Smooth muscle cell (in vitro differentiated cells): ENCODE measurements at regions not wholly inside any gene's neighbourhood (a gene's known extent, or its start where the extent isn't known, plus 50 kb on each side); places are given as distances from the start of the nearest gene placed in this dataset.

Experiments
- DNase-seq: peaks from one replicate; lab custom pipeline; 2025; ENCODE audit not compliant: unreplicated experiment; lab: John Stamatoyannopoulos, UW
- H2AFZ ChIP-seq: fragments of 200-600 bp; sonication (generic); 2 replicates; pipeline ENCODE4 v1.6.0; 2016; ENCODE audit warnings: antibody characterized with exemption, low read depth, mild to moderate bottlenecking
- H3F3A ChIP-seq: fragments of 200-600 bp; sonication (generic); 2 replicates; pipeline ENCODE4 v1.6.0; 2017; ENCODE audit warnings: antibody characterized with exemption, low read depth
- H3K27ac ChIP-seq: fragments of 200-600 bp; sonication (generic); 2 replicates; pipeline ENCODE4 v1.5.1; 2016; ENCODE audit warnings: low read depth, mild to moderate bottlenecking
- H3K27me3 ChIP-seq: fragments of 200-600 bp; sonication (generic); 2 replicates; pipeline ENCODE4 v1.6.1; 2016; ENCODE audit warnings: low read depth, mild to moderate bottlenecking
- H3K36me3 ChIP-seq: fragments of 200-600 bp; sonication (generic); 2 replicates; pipeline ENCODE4 v1.5.1; 2016; ENCODE audit warnings: low read depth
- H3K4me1 ChIP-seq: fragments of 200-600 bp; sonication (generic); 2 replicates; pipeline ENCODE4 v1.5.1; 2016; ENCODE audit warnings: low read depth
- H3K4me2 ChIP-seq: fragments of 200-600 bp; sonication (generic); 2 replicates; pipeline ENCODE4 v1.6.0; 2016; ENCODE audit warnings: mild to moderate bottlenecking
- H3K4me3 ChIP-seq: fragments of 200-600 bp; sonication (generic); 2 replicates; pipeline ENCODE4 v1.5.1; 2016; ENCODE audit warnings: mild to moderate bottlenecking
- H3K79me2 ChIP-seq: fragments of 200-600 bp; sonication (generic); 2 replicates; pipeline ENCODE4 v1.6.0; 2016; ENCODE audit warnings: low read depth, mild to moderate bottlenecking
- H3K9ac ChIP-seq: fragments of 200-600 bp; sonication (generic); 2 replicates; pipeline ENCODE4 v1.6.0; 2016; ENCODE audit warnings: low read depth
- H3K9me3 ChIP-seq: fragments of 200-600 bp; sonication (generic); replicated peaks from 2 replicates; pipeline ENCODE4 v1.5.1; 2016; ENCODE audit warnings: low read depth
- H4K20me1 ChIP-seq: fragments of 200-600 bp; sonication (generic); 2 replicates; pipeline ENCODE4 v1.6.0; 2016; ENCODE audit warnings: low read depth
- WGBS: methylation state at CpG from one replicate; pipeline ENCODE4 v1.1.7; 2016; ENCODE audit warnings: low lambda C conversion rate; 5-methylcytosine and 5-hydroxymethylcytosine counted together
- TF ChIP-seq, protein P1 (sequence below): fragments of 200-600 bp; sonication (generic); IDR thresholded peaks from 2 replicates; pipeline ENCODE4 v1.5.1; 2017; ENCODE audit warnings: borderline replicate concordance, mild to moderate bottlenecking, antibody characterized with exemption; ENCODE audit not compliant: insufficient read depth, poor library complexity, severe bottlenecking

DNA sequence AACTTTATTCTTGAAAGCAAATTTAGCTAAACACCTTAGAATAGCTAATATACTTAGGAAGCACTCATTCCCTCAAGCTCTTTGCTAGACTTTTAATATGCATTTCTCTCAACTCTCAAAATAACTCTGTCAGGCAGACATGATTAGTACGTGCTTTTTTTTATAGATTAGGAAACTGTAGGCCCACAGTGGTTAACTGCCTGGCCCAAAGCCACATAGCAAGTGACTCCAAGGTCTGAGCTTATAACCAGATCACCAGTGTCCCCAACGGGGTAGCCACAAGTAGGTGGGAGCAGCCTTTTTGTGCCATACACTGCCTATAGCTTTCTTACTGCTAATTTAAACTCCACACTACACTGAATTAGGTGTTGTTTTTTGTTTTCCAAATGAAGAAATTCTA lies 576.8 kb downstream of the METTL4 start:
- H3K36me3 ChIP-seq: no peaks in the 10 kb centered on the region
- TF ChIP-seq, protein P1, sequence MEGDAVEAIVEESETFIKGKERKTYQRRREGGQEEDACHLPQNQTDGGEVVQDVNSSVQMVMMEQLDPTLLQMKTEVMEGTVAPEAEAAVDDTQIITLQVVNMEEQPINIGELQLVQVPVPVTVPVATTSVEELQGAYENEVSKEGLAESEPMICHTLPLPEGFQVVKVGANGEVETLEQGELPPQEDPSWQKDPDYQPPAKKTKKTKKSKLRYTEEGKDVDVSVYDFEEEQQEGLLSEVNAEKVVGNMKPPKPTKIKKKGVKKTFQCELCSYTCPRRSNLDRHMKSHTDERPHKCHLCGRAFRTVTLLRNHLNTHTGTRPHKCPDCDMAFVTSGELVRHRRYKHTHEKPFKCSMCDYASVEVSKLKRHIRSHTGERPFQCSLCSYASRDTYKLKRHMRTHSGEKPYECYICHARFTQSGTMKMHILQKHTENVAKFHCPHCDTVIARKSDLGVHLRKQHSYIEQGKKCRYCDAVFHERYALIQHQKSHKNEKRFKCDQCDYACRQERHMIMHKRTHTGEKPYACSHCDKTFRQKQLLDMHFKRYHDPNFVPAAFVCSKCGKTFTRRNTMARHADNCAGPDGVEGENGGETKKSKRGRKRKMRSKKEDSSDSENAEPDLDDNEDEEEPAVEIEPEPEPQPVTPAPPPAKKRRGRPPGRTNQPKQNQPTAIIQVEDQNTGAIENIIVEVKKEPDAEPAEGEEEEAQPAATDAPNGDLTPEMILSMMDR: no peak
- no peaks in the 10 kb centered on the region for H4K20me1 ChIP-seq
- H3K27me3 ChIP-seq: no peaks in the 10 kb centered on the region
- WGBS: 46% methylated on average over 2 of the region's 2 CpGs
- no peaks in the 10 kb centered on the region for H3F3A ChIP-seq
- no peak for DNase-seq
- H3K4me1 ChIP-seq: no peaks in the 10 kb centered on the region
- no peak overlapping the region for H3K4me3 ChIP-seq
- no peak overlapping the region for H3K9ac ChIP-seq
- no peak overlapping the region for H2AFZ ChIP-seq
- no peak overlapping the region for H3K4me2 ChIP-seq
- H3K79me2 ChIP-seq: no peaks in the 10 kb centered on the region
- no peaks in the 10 kb centered on the region for H3K9me3 ChIP-seq
- no peak overlapping the region for H3K27ac ChIP-seq

- H2AFZ ChIP-seq: no peak overlapping the region
- no peak overlapping the region for H3K27ac ChIP-seq
- no peaks in the 10 kb centered on the region for H3F3A ChIP-seq
- no peak overlapping the region for H3K4me2 ChIP-seq
- H4K20me1 ChIP-seq: no peaks in the 10 kb centered on the region
- 37% methylated on average over 1 of the region's 1 CpG for WGBS
- H3K9ac ChIP-seq: no peak overlapping the region
- DNase-seq: no peak
- TF ChIP-seq, protein P1: no peak
- no peaks in the 10 kb centered on the region for H3K9me3 ChIP-seq
- no peaks in the 10 kb centered on the region for H3K36me3 ChIP-seq
- H3K4me1 ChIP-seq: no peaks in the 10 kb centered on the region
- H3K27me3 ChIP-seq: no peaks in the 10 kb centered on the region
- H3K79me2 ChIP-seq: no peaks in the 10 kb centered on the region
- H3K4me3 ChIP-seq: no peak overlapping the region
Observed at GRCh38 chr18:1995041-1995612, 576.2 kb downstream of the METTL4 start.

DNA sequence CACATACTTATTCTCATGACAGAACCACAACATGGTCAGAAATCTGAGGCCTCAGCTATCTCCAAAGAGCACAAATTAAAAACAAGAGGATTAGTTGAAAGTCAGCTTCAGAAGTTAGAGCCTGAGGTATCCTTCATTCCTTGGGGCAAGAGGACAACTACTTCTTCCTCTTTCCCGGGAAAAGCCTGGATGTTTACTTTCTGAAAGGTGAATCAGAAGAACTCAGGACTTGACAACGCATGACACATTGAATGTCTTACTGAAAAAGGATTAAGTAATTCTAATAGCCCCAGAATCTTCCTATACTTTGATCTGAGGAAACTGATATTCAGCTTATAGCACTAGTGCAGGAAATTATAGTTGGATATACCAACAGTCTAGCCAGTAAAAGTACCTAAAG lies 573.2 kb downstream of the METTL4 start:
- Histone ChIP-seq H3K9me3 (no peaks in the 10 kb centered on the region), H3K27ac (no peak overlapping the region), H3F3A (no peaks in the 10 kb centered on the region), H3K27me3 (no peaks in the 10 kb centered on the region), H4K20me1 (no peaks in the 10 kb centered on the region), H3K9ac (no peak overlapping the region), H2AFZ (peak overlapping the region; percentile 32), H3K4me2 (no peak overlapping the region), H3K4me3 (no peak overlapping the region), H3K79me2 (no peaks in the 10 kb centered on the region), H3K36me3 (no peaks in the 10 kb centered on the region), H3K4me1 (peaks cover 15% of the 10 kb centered on the region)
- TF ChIP-seq, protein P1: no peak
- WGBS: 40% methylated on average over 2 of the region's 2 CpGs
- no peak for DNase-seq

DNA sequence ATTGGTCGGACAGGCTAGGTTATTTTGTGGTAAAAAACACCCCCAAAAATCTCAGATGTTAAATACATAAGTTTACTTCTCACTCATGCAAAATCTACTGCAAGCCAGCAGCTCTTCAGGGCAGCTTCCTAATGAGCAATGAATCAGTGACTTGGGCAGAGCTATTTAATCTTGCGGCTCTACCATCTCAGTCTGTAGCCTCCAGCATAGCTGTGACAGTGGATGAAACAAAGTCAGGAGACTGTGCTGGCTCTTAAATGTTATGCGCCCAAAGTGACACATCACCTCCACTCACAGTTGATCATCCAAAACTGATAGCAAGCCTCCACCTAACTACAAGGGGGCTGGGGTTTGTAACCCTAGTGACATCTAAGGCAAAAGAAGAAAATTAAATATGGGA lies 571.9 kb downstream of the METTL4 start:
- no peak overlapping the region for H2AFZ ChIP-seq
- H3F3A ChIP-seq: no peaks in the 10 kb centered on the region
- H3K27ac ChIP-seq: no peak overlapping the region
- no peak overlapping the region for H3K4me3 ChIP-seq
- H3K36me3 ChIP-seq: no peaks in the 10 kb centered on the region
- H3K79me2 ChIP-seq: no peaks in the 10 kb centered on the region
- H3K4me1 ChIP-seq: peaks cover 15% of the 10 kb centered on the region
- H3K9ac ChIP-seq: no peak overlapping the region
- WGBS: 75% methylated on average over 3 of the region's 3 CpGs
- H3K27me3 ChIP-seq: no peaks in the 10 kb centered on the region
- TF ChIP-seq, protein P1: no peak
- H4K20me1 ChIP-seq: no peaks in the 10 kb centered on the region
- peak overlapping the region; percentile 8 for H3K4me2 ChIP-seq
- DNase-seq: no peak
- no peaks in the 10 kb centered on the region for H3K9me3 ChIP-seq
